Neutrophil (primary cell): ENCODE measurements at regions not wholly inside any gene's neighbourhood (a gene's known extent, or its start where the extent isn't known, plus 50 kb on each side); places are given as distances from the start of the nearest gene placed in this dataset.

ENCODE experiments used
- H3K27ac ChIP-seq: fragments of 200-600 bp; sonication (generic); 2 replicates; pipeline ENCODE4 v1.5.1; 2016; ENCODE audit warnings: mild to moderate bottlenecking, moderate library complexity
- H3K27me3 ChIP-seq: fragments of 200-600 bp; sonication (generic); 2 replicates; pipeline ENCODE4 v1.6.0; 2016; ENCODE audit warnings: mild to moderate bottlenecking
- H3K36me3 ChIP-seq: fragments of 200-600 bp; sonication (generic); 2 replicates; pipeline ENCODE4 v1.5.1; 2017
- H3K4me1 ChIP-seq, 2 experiments: fragments of 200-600 bp in 1 of 2; sonication (generic) in 1 of 2; 1 replicate in 1 of 2; 2 replicates in 1 of 2; pipeline versions ENCODE4 v1.5.1 to v1.6.1; 2013 to 2016; ENCODE audit warnings: low read depth in 1 of 2, low read length in 1 of 2, mild to moderate bottlenecking in 1 of 2, moderate library complexity in 1 of 2; ENCODE audit not compliant: control insufficient read depth in 1 of 2, insufficient read depth in 1 of 2
- H3K4me3 ChIP-seq, 2 experiments: fragments of 200-600 bp in 1 of 2; sonication (generic) in 1 of 2; 1 replicate in 1 of 2; 2 replicates in 1 of 2; pipeline ENCODE4 v1.5.1; 2013 to 2016; ENCODE audit warnings: low read depth in 1 of 2, low read length in 1 of 2, mild to moderate bottlenecking in 1 of 2, moderate library complexity in 1 of 2
- H3K9me3 ChIP-seq: fragments of 200-600 bp; sonication (generic); 2 replicates; pipeline ENCODE4 v1.5.1; 2016
- TF ChIP-seq, protein P1 (sequence below): fragments of 200-600 bp; sonication (generic); IDR thresholded peaks from 2 replicates; pipeline ENCODE4 v1.5.1; 2016; ENCODE audit warnings: antibody characterized with exemption

DNA sequence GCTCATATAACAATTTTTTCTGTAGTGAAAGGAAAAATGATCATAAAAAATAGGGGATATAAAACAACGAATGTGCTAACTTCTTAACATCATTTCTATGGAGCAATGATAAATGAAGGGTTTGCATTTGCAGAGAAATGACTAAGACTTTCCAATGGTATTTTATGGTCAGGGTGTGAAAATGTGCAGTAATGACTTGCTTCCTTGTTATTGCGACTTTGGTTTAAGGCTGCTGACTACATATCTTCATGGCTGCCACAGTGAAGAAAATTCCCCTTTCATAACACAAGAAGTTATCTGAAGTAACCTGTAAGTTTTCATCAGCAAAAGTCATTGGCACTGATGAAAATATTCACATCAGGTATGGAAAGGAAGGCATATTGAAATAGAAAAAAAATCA lies 166.1 kb upstream of the NRG3 start:
- TF ChIP-seq, protein P1, sequence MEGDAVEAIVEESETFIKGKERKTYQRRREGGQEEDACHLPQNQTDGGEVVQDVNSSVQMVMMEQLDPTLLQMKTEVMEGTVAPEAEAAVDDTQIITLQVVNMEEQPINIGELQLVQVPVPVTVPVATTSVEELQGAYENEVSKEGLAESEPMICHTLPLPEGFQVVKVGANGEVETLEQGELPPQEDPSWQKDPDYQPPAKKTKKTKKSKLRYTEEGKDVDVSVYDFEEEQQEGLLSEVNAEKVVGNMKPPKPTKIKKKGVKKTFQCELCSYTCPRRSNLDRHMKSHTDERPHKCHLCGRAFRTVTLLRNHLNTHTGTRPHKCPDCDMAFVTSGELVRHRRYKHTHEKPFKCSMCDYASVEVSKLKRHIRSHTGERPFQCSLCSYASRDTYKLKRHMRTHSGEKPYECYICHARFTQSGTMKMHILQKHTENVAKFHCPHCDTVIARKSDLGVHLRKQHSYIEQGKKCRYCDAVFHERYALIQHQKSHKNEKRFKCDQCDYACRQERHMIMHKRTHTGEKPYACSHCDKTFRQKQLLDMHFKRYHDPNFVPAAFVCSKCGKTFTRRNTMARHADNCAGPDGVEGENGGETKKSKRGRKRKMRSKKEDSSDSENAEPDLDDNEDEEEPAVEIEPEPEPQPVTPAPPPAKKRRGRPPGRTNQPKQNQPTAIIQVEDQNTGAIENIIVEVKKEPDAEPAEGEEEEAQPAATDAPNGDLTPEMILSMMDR = no peak
- no peaks in the 10 kb centered on the region for H3K36me3 ChIP-seq
- H3K4me3 ChIP-seq = no peak overlapping the region
- no peaks in the 10 kb centered on the region for H3K9me3 ChIP-seq
- no peaks in the 10 kb centered on the region for H3K27me3 ChIP-seq
- H3K4me1 ChIP-seq = no peaks in the 10 kb centered on the region
- H3K27ac ChIP-seq = no peak overlapping the region

DNA sequence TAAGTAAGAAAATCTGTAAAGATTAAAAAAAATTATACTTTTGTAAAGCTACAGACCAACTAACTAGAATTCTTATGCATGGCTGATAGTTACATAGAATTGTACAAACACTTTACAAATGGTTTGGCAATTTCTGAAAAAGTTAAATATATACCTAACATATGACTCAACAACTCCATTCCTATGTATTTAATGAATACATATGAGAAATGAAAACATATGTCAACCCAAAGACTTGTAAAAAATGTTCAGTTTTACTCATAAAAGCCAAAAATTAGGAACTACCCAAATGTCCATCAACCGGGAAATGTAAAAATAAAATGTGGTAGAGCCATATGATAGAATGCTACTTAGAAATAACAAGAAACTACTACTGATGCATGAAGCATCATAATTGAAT lies 152.6 kb upstream of the NRG3 start:
- Histone ChIP-seq H3K36me3 (no peaks in the 10 kb centered on the region), H3K4me3 (no peak overlapping the region), H3K27me3 (no peaks in the 10 kb centered on the region), H3K27ac (no peak overlapping the region), H3K4me1 (no peaks in the 10 kb centered on the region), H3K9me3 (no peaks in the 10 kb centered on the region)
- TF ChIP-seq, protein P1 = no peak

DNA sequence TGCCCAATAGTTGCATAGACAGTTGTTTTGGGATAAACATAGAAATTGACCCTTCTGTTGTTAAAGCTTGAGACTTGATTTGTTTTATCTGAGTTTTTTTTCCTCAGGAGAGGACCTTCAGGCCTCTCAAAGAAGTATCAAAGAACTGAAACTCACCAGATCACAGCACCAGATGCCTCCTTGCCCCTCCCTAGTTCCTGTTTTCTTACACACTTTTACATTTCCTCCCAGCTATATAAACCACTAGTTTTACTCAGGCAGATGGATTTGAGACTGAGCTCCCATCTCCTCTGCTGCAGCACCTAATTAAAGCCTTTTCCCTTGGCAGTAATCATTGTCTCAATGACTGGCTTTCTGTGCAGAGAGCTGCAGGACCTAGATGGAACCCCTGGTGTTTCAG lies 150.6 kb upstream of the NRG3 start:
- TF ChIP-seq, protein P1 = no peak
- Histone ChIP-seq H3K4me1 (no peaks in the 10 kb centered on the region), H3K4me3 (no peak overlapping the region), H3K27ac (no peak overlapping the region), H3K36me3 (no peaks in the 10 kb centered on the region), H3K27me3 (no peaks in the 10 kb centered on the region), H3K9me3 (no peaks in the 10 kb centered on the region)

DNA sequence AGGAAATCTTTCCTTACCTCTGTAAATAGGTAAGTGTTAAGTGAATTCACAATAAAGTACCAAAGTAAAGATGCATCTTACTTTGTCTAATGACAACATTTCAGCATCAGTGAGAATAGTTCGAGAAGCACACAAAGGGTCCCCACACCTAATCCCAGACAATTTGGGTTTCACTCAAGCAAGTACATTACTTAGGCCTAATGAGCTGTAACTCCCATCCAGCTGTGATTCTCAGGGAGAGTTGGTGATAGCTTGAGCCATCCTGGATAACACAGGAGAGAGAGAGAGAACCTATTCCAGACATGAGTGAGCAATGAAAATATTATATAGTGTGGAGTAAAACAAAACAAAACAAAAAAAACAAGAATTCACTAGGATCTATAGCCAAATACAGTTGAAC lies 149.1 kb upstream of the NRG3 start:
- Histone ChIP-seq H3K27me3 (no peaks in the 10 kb centered on the region), H3K4me1 (no peaks in the 10 kb centered on the region), H3K9me3 (no peaks in the 10 kb centered on the region), H3K27ac (no peak overlapping the region), H3K4me3 (no peak overlapping the region), H3K36me3 (no peaks in the 10 kb centered on the region)
- TF ChIP-seq, protein P1 = no peak

DNA sequence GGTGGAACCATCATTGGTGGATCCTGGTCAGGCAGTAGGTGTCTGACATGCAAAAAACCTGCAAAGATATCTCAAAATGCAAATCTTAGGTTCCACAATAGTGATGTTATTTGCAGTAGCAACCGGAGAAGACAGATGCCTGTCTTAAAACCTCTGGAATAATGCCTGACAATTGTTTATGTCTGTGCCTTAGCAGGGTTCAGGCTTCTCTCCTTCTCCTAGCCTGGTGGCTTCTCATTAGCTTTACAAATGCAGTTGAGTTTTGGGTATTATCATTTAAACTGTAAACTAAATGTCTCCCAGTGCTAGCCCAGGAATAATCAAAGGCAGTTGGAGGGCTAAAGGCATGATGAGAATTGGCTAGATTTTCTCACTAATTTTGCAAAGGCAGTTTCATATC lies 146.3 kb upstream of the NRG3 start:
- no peaks in the 10 kb centered on the region for H3K36me3 ChIP-seq
- H3K27me3 ChIP-seq = no peaks in the 10 kb centered on the region
- no peak overlapping the region for H3K4me3 ChIP-seq
- H3K27ac ChIP-seq = no peak overlapping the region
- TF ChIP-seq, protein P1 = no peak
- H3K9me3 ChIP-seq = no peaks in the 10 kb centered on the region
- no peaks in the 10 kb centered on the region for H3K4me1 ChIP-seq

DNA sequence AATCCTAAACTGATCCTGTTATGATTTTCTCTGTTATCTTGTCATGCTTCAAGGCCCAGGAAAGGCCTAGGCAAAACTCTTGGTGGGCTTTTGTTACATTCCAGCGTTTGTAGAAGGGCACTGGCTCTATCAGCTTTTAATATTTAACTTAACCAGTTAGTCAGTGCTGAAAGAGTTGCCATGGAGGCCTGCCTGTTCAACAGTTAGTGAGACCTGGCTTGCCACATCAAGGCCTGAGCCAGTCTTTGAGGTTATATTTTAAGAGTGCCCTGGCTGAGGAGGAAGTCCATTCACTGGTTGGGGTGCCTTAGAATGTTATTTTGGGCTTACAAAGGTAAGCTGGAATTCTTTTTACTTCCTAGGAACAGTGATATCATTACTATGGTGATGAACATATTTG lies 144.1 kb upstream of the NRG3 start:
- Histone ChIP-seq H3K36me3 (no peaks in the 10 kb centered on the region), H3K4me1 (no peaks in the 10 kb centered on the region), H3K27ac (no peak overlapping the region), H3K27me3 (no peaks in the 10 kb centered on the region), H3K9me3 (no peaks in the 10 kb centered on the region), H3K4me3 (no peak overlapping the region)
- TF ChIP-seq, protein P1 = no peak
